SK-N-SH (cell line): ENCODE measurements at regions not wholly inside any gene's neighbourhood (a gene's known extent, or its start where the extent isn't known, plus 50 kb on each side); places are given as distances from the start of the nearest gene placed in this dataset.

Source experiments
- CTCF ChIP-seq: fragments of 200-600 bp; sonication (generic); IDR thresholded peaks from 2 replicates; pipeline ENCODE4 v1.6.1; 2017; ENCODE audit warnings: antibody characterized with exemption, mild to moderate bottlenecking, moderate library complexity
- FOSL2 ChIP-seq: IDR thresholded peaks from 2 replicates; pipeline ENCODE4 v1.4.0; 2012; ENCODE audit warnings: low read depth, mild to moderate bottlenecking, moderate library complexity, borderline replicate concordance
- MAX ChIP-seq: IDR thresholded peaks from 2 replicates; pipeline ENCODE4 v1.4.0; 2012; ENCODE audit warnings: low read depth
- NRF1 ChIP-seq: IDR thresholded peaks from 2 replicates; pipeline ENCODE4 v1.6.1; 2012; ENCODE audit warnings: low read depth, mild to moderate bottlenecking, low read length
- PBX3 ChIP-seq: IDR thresholded peaks from 2 replicates; pipeline ENCODE4; 2012
- POLR2AphosphoS5 ChIP-seq: IDR thresholded peaks from 2 replicates; pipeline ENCODE4 v1.6.1; 2012; ENCODE audit warnings: low read depth, low read length
- RFX5 ChIP-seq: IDR thresholded peaks from 2 replicates; pipeline ENCODE4 v1.6.1; 2012; ENCODE audit warnings: mild to moderate bottlenecking, improper control_type of control experiment, low read length
- USF2 ChIP-seq: fragments of 150-350 bp; IDR thresholded peaks from 2 replicates; pipeline ENCODE4 v1.6.1; 2017; ENCODE audit warnings: antibody characterized with exemption, low read length, low read depth, borderline replicate concordance
- YY1 ChIP-seq: IDR thresholded peaks from 2 replicates; pipeline ENCODE4 v1.4.0; 2012; ENCODE audit warnings: low read depth, mild to moderate bottlenecking

GRCh38 chr6:155943635-155944034, 488.0 kb upstream of the NOX3 start:
- TF ChIP-seq RFX5: no peak
- no peak for TF ChIP-seq CTCF
- TF ChIP-seq NRF1: no peak
- no peak for TF ChIP-seq YY1
- no peak for TF ChIP-seq FOSL2
- TF ChIP-seq PBX3: no peak
- no peak for TF ChIP-seq USF2
- TF ChIP-seq POLR2AphosphoS5: no peak
- no peak for TF ChIP-seq MAX
